Common myeloid progenitor, CD34-positive (primary cell): ENCODE measurements at regions not wholly inside any gene's neighbourhood (a gene's known extent, or its start where the extent isn't known, plus 50 kb on each side); places are given as distances from the start of the nearest gene placed in this dataset.

Experiments used
- CTCF ChIA-PET: fragments of 350-600 bp; sonication (Branson Sonifier 250); formaldehyde crosslinking; loops from one replicate; lab custom pipeline; 2021; ENCODE audit warnings: antibody characterized with exemption; lab: Charles Lee
- POLR2A ChIA-PET: fragments of 350-600 bp; sonication (Branson Sonifier 250); formaldehyde crosslinking; loops from one replicate; lab custom pipeline; 2021; ENCODE audit warnings: antibody characterized with exemption; lab: Charles Lee
- DNase-seq, 3 donors: peaks; one replicate each; pipeline versions ENCODE4 v3.0.0 to v3.0.0-alpha.2; 2013
- H3K27ac ChIP-seq, 2 experiments: 1 replicate in 1 of 2; 2 replicates in 1 of 2; pipeline ENCODE4 v1.7.0; 2013; ENCODE audit warnings: inconsistent platforms in 2 of 2, low read length in 2 of 2, mild to moderate bottlenecking in 2 of 2, low read depth in 1 of 2, moderate library complexity in 1 of 2; ENCODE audit not compliant: severe bottlenecking in 2 of 2, insufficient read depth in 1 of 2, poor library complexity in 1 of 2
- H3K27me3 ChIP-seq, 5 experiments: replicated peaks in 2 of 5; 1 replicate in 3 of 5; 2 replicates in 2 of 5; pipeline versions ENCODE4 v1.6.1 to v1.7.0; 2013; ENCODE audit warnings: low read length in 4 of 5, mild to moderate bottlenecking in 2 of 5, moderate library complexity in 2 of 5, inconsistent platforms in 1 of 5; ENCODE audit not compliant: insufficient read depth in 5 of 5, control insufficient read depth in 4 of 5
- H3K36me3 ChIP-seq, 4 experiments: 1 replicate in 2 of 4; 2 replicates in 2 of 4; pipeline versions ENCODE4 v1.6.1 to v1.7.0; 2013; ENCODE audit warnings: low read length in 3 of 4, control low read depth in 1 of 4, mild to moderate bottlenecking in 1 of 4; ENCODE audit not compliant: control insufficient read depth in 4 of 4, insufficient read depth in 4 of 4
- H3K4me1 ChIP-seq, 4 experiments: 1 replicate in 3 of 4; 2 replicates in 1 of 4; pipeline versions ENCODE4 v1.6.1 to v1.7.1; 2013; ENCODE audit warnings: low read length in 3 of 4, mild to moderate bottlenecking in 3 of 4, control low read depth in 1 of 4, inconsistent platforms in 1 of 4, moderate library complexity in 1 of 4; ENCODE audit not compliant: control insufficient read depth in 4 of 4, insufficient read depth in 4 of 4; ENCODE audit errors: control extremely low read depth in 1 of 4
- H3K4me3 ChIP-seq, 7 experiments: 1 replicate in 4 of 7; 2 replicates in 3 of 7; pipeline versions ENCODE4 v1.5.1 to v1.7.0; 2013; ENCODE audit warnings: mild to moderate bottlenecking in 7 of 7, low read length in 6 of 7, moderate library complexity in 6 of 7, inconsistent platforms in 2 of 7, low read depth in 2 of 7, control low read depth in 1 of 7; ENCODE audit not compliant: insufficient read depth in 4 of 7, control insufficient read depth in 1 of 7; ENCODE audit errors: extremely low read depth in 1 of 7
- H3K9me3 ChIP-seq, 5 experiments: 1 replicate in 4 of 5; 2 replicates in 1 of 5; pipeline versions ENCODE4 v1.6.1 to v1.7.1; 2013; ENCODE audit warnings: low read length in 4 of 5, mild to moderate bottlenecking in 2 of 5, inconsistent platforms in 1 of 5, low read depth in 1 of 5, moderate library complexity in 1 of 5; ENCODE audit not compliant: control insufficient read depth in 4 of 5, insufficient read depth in 2 of 5; ENCODE audit errors: control extremely low read depth in 1 of 5
- WGBS: methylation state at CpG from one replicate; pipeline ENCODE4 v1.1.5; 2013; ENCODE audit not compliant: insufficient coverage; 5-methylcytosine and 5-hydroxymethylcytosine counted together

GRCh38 chr10:90308223-90308622, 549.6 kb downstream of the HTR7 start:
- CTCF ChIA-PET, result no interaction called here
- H3K4me1 ChIP-seq, result no peaks in the 10 kb centered on the region
- no CpG with 5 or more reads among the region's 7 CpGs for WGBS

DNA sequence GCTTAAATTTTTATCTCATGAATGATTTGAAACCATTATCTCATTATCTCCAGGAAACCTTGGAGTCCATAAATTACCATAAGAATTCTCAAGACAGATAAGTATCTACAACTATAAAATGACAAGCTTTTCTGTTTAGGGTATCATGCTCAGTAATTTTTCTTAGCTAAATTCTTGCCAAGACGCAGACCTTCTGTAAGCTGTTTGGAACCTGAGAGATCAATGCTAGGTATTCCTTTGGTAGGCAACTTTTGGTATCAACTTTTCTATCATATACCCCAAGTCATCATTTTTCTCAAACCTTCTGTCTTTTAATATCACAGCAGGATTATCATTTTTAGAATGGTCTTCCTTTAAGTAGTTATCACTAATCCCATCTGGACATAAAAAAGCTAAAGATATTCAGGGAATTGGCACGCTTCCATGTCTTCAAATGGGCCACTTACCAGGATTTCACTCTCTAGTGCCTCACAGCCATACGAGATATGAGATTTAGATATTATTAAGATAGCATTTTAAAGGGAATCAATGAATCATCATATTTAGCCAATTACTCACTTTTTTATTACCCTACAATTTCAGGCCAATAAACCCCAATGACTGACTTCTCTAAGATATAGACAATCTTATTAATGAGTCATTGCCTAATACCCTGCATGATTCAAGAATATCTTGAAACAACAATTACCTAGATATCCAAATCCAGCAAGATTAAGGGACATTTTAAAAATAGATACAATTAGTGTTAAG, 544.1 kb downstream of the HTR7 start:
- H3K4me1 ChIP-seq, result no peaks in the 10 kb centered on the region
- ChIA-PET POLR2A (no interaction called here), CTCF (no interaction called here)
- DNase-seq, result no peak
- H3K36me3 ChIP-seq, result no peaks in the 10 kb centered on the region
- 100% methylated on average over 1 of the region's 3 CpGs for WGBS
- peaks cover 0 to 4% (median 0%) of the 10 kb centered on the region in 5 experiments for H3K9me3 ChIP-seq
- no peak overlapping the region for H3K27ac ChIP-seq
- no peaks in the 10 kb centered on the region for H3K27me3 ChIP-seq
- H3K4me3 ChIP-seq, result no peak overlapping the region

More at GRCh38 chr10:90308223-90308622, 549.6 kb downstream of the HTR7 start:
- Histone ChIP-seq H3K9me3 (peaks cover 0 to 4% (median 0%) of the 10 kb centered on the region in 5 experiments), H3K4me3 (no peak overlapping the region), H3K27me3 (no peaks in the 10 kb centered on the region), H3K27ac (no peak overlapping the region), H3K36me3 (no peaks in the 10 kb centered on the region)
- no peak for DNase-seq
- POLR2A ChIA-PET, result no interaction called here

- Histone ChIP-seq H3K9me3 (no peaks in the 10 kb centered on the region), H3K27ac (no peak overlapping the region), H3K36me3 (no peaks in the 10 kb centered on the region), H3K4me1 (no peaks in the 10 kb centered on the region), H3K27me3 (no peaks in the 10 kb centered on the region), H3K4me3 (no peak overlapping the region)
- POLR2A ChIA-PET, result no interaction called here
- 100% methylated on average over 1 of the region's 1 CpG for WGBS
- CTCF ChIA-PET, result no interaction called here
- no peak for DNase-seq
These were observed 543.1 kb downstream of the HTR7 start for GRCh38 chr10:90314718-90315117.

- H3K27me3 ChIP-seq, result no peaks in the 10 kb centered on the region
- no peaks in the 10 kb centered on the region for H3K9me3 ChIP-seq
- H3K4me1 ChIP-seq, result no peaks in the 10 kb centered on the region
- H3K4me3 ChIP-seq, result no peak overlapping the region
- no peaks in the 10 kb centered on the region for H3K36me3 ChIP-seq
- ChIA-PET CTCF (no interaction called here), POLR2A (no interaction called here)
- WGBS, result no CpG with 5 or more reads among the region's 3 CpGs
- DNase-seq, result no peak
- no peak overlapping the region for H3K27ac ChIP-seq
These were observed 540.7 kb downstream of the HTR7 start for GRCh38 chr10:90317172-90317571.

DNA sequence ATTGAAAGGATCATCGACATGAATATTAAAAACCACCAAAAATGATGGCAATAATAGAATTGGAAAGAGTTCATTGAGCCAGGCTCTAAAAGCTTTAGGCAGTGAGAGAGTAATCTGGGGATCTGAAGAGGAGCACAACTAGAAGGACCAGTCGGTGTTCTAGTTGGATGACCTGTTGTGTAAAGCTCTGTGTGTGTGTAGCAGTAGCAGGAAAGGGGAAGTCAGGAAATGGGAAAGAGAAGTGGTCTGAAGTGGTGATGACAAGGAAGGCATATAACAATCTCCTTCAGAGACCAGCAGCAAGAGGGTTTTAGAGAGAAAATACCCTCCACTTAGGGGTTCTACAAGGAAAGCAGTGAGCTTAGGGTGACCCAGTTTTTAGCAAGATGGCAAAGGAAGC, 539.2 kb downstream of the HTR7 start:
- Histone ChIP-seq H3K27ac (no peak overlapping the region), H3K4me3 (no peak overlapping the region), H3K4me1 (no peaks in the 10 kb centered on the region), H3K27me3 (no peaks in the 10 kb centered on the region), H3K36me3 (no peaks in the 10 kb centered on the region), H3K9me3 (no peaks in the 10 kb centered on the region)
- no peak for DNase-seq
- ChIA-PET POLR2A (no interaction called here), CTCF (no interaction called here)
- WGBS, result 58% methylated on average over 2 of the region's 2 CpGs

GRCh38 chr10:90319188-90319914, 538.5 kb downstream of the HTR7 start:
- DNase-seq, result no peak
- 100% methylated on average over 2 of the region's 5 CpGs for WGBS
- Histone ChIP-seq H3K4me3 (no peak overlapping the region), H3K27me3 (no peaks in the 10 kb centered on the region), H3K27ac (no peak overlapping the region), H3K4me1 (no peaks in the 10 kb centered on the region), H3K9me3 (no peaks in the 10 kb centered on the region), H3K36me3 (no peaks in the 10 kb centered on the region)
- ChIA-PET CTCF (no interaction called here), POLR2A (no interaction called here)

- H3K27ac ChIP-seq, result no peak overlapping the region
- no peaks in the 10 kb centered on the region for H3K9me3 ChIP-seq
- no peak for DNase-seq
- ChIA-PET POLR2A (no interaction called here), CTCF (no interaction called here)
- no peaks in the 10 kb centered on the region for H3K36me3 ChIP-seq
- no peak overlapping the region for H3K4me3 ChIP-seq
- no peaks in the 10 kb centered on the region for H3K4me1 ChIP-seq
- no peaks in the 10 kb centered on the region for H3K27me3 ChIP-seq
- WGBS, result 100% methylated on average over 1 of the region's 3 CpGs
These were observed 536.6 kb downstream of the HTR7 start for GRCh38 chr10:90321132-90321816.
